ENCODE measurements at regions not wholly inside any gene's neighbourhood (a gene's known extent, or its start where the extent isn't known, plus 50 kb on each side); places are given as distances from the start of the nearest gene placed in this dataset.

DNA sequence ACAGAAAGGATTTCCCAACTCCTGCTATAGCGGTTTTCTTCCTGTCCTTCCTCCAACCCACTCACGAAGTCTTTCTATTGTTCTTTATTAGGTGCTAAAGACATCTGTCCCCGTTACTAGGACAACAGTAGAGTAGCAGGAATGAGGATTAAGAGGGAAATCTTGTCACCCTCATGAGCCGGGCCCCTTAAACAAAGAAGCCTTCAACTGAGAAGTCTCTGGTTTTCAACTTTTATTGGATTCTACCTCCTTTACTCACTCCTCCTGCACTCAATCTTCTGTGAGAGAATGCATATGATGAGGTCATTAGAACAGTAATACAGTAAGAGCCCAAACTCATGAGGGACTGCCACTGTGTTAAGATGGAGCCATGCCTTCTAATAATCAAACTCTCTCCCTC is 206.3 kb downstream of the OMA1 start:
- TF ChIP-seq NFIC (IDR thresholded peaks at IDR 0.05; ENCODE audit: borderline replicate concordance): no peak
- TF ChIP-seq, protein P1, sequence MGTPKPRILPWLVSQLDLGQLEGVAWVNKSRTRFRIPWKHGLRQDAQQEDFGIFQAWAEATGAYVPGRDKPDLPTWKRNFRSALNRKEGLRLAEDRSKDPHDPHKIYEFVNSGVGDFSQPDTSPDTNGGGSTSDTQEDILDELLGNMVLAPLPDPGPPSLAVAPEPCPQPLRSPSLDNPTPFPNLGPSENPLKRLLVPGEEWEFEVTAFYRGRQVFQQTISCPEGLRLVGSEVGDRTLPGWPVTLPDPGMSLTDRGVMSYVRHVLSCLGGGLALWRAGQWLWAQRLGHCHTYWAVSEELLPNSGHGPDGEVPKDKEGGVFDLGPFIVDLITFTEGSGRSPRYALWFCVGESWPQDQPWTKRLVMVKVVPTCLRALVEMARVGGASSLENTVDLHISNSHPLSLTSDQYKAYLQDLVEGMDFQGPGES (IDR thresholded peaks at IDR 0.05; ENCODE audit: low read depth, low read length): no peak
- TF ChIP-seq, protein P2, sequence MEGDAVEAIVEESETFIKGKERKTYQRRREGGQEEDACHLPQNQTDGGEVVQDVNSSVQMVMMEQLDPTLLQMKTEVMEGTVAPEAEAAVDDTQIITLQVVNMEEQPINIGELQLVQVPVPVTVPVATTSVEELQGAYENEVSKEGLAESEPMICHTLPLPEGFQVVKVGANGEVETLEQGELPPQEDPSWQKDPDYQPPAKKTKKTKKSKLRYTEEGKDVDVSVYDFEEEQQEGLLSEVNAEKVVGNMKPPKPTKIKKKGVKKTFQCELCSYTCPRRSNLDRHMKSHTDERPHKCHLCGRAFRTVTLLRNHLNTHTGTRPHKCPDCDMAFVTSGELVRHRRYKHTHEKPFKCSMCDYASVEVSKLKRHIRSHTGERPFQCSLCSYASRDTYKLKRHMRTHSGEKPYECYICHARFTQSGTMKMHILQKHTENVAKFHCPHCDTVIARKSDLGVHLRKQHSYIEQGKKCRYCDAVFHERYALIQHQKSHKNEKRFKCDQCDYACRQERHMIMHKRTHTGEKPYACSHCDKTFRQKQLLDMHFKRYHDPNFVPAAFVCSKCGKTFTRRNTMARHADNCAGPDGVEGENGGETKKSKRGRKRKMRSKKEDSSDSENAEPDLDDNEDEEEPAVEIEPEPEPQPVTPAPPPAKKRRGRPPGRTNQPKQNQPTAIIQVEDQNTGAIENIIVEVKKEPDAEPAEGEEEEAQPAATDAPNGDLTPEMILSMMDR (IDR thresholded peaks at IDR 0.05): no peak

Data from SK-N-SH (cell line).